HG02798 (cell line): ENCODE measurements at regions not wholly inside any gene's neighbourhood (a gene's known extent, or its start where the extent isn't known, plus 50 kb on each side); places are given as distances from the start of the nearest gene placed in this dataset.
"Not testable (repeated sequence)": the region's sequence is repeated elsewhere in the genome, so short reads cannot be mapped to it uniquely, and the experiment has no call there.

Experiments used
- ATAC-seq: cut with Tn5 transposase; IDR thresholded peaks from one replicate; pipeline ENCODE4 v1.9.1; 2021; ENCODE audit warnings: mild to moderate bottlenecking; ENCODE audit not compliant: unreplicated experiment, poor library complexity

- ATAC-seq: no peak
Observed at GRCh38 chr13:109985871-109986450, 199.6 kb upstream of the IRS2 start.

GRCh38 chr13:109983447-109983846 lies 197.1 kb upstream of the IRS2 start:
- ATAC-seq: no peak

DNA sequence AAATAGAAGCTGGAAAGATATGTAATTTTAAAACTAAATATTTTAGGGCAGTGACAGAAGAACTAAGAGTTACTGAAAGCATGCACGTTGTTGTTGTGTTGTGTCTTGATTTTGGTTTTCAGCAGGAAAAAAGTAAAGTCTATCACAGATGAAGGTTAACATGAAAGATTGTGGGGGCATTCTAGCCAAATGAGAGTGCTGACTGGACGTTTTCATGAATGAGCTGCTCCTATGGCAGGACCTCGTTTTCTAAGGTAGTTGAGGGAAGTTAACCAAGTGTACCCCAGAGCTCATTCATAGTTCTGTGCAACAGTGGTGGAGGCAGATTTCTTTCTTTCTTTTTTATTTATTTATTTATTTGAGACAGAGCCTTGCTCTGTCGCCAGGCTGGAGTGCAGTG lies 194.6 kb upstream of the IRS2 start:
- no peak for ATAC-seq

GRCh38 chr13:109979676-109980075 lies 193.3 kb upstream of the IRS2 start:
- not testable (repeated sequence) for ATAC-seq

GRCh38 chr13:109979228-109979627 lies 192.8 kb upstream of the IRS2 start:
- no peak for ATAC-seq

- ATAC-seq: no peak
Observed at GRCh38 chr13:109977212-109977968, 191.0 kb upstream of the IRS2 start.

- ATAC-seq: no peak
Observed at GRCh38 chr13:109976206-109976997, 190.0 kb upstream of the IRS2 start.

DNA sequence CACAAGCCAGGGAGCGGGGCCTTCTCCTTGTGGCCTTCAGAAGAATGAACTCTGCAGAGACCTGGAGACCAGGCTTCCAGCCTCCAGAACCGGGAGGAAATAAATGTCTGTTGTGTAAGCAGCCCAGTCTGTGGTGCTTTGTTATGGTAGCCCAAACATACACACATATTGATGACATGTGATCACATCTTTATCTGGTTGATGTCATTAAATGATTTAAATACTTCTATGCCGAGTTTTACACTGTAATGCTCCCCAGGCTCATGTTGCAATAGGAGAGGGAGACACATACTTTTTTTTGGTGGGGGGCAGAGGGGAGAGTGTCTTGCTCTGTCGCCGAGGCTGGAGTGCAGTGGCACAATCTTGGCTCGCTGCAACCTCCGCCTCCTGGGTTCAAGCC lies 188.0 kb upstream of the IRS2 start:
- ATAC-seq: no peak

- no peak for ATAC-seq
Observed at GRCh38 chr13:109973279-109973678, 186.9 kb upstream of the IRS2 start.

DNA sequence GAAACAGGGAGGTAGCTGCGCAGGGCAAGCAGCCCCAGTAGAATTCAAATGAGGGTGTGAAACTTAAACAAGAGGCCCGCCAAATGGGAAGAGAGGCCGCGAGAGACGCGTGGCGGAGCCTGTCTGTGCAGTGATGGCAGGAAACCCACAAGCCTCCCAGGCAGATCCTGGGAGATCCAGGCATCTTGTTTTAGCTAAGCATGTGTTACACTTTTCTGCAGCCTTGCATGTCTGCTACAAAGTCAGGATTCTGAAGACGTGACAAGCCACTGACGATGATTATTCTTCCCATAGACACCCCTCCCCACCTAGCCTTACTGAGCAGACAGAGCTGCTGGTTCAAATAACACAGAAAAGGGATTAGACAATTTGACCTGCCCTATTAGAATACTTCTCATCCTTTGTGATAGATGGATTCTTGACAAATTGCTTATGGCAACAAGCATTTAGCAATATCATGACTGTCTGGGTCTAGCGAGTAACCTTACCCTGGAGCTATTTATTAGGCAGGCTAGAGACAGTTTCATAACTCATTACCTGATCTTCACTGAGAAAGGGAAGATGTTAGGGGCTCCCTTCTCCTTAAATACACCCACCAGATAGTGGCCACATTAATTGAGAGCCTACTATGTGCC lies 185.2 kb upstream of the IRS2 start:
- ATAC-seq: no peak

GRCh38 chr13:109971006-109971405 lies 184.6 kb upstream of the IRS2 start:
- ATAC-seq: no peak

GRCh38 chr13:109968876-109969577 lies 182.6 kb upstream of the IRS2 start:
- no peak for ATAC-seq

GRCh38 chr13:109963960-109964563 lies 177.7 kb upstream of the IRS2 start:
- ATAC-seq: no peak

DNA sequence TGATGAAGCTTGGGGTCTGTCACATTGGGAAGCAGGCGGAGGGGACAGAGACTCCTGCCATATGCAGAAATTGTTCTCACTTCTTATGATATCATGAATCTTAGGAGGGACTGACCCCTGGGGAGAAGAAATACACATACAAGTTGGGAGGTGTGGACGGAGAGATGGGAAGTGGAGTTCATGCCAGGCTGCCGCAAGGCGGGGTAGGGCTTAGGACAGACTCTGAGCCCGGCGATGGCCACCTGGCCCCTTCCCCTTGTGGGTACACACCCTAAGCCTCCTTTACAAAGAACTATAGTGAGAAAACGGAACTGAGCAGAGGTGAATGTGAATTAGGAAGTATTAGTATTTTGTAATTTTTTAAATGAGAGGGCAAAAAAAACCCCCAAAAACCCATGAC lies 177.0 kb upstream of the IRS2 start:
- ATAC-seq: no peak

- no peak for ATAC-seq
Observed at GRCh38 chr13:109959903-109960302, 173.5 kb upstream of the IRS2 start.

GRCh38 chr13:109957875-109958274 lies 171.5 kb upstream of the IRS2 start:
- ATAC-seq: no peak

GRCh38 chr13:109955598-109955997 lies 169.2 kb upstream of the IRS2 start:
- ATAC-seq: no peak

DNA sequence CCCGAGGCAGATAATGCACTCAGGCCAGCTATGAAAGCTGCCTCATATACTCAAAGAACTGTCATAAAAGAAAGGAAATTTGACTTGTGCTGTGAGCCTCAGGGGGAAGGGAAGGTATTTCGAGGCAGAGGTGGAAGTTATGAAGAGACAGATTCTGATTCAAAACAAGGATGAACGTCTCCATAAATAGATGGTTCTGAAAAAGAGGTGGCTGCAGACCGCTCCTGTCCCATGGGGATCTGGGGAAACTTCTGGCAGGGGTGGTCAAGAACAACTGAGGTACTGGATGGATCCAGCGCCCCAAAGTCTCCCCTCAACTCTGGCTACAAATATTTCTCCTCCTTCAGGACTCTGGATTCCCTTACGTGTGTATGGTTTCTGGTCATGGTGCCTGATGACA lies 168.1 kb upstream of the IRS2 start:
- no peak for ATAC-seq

DNA sequence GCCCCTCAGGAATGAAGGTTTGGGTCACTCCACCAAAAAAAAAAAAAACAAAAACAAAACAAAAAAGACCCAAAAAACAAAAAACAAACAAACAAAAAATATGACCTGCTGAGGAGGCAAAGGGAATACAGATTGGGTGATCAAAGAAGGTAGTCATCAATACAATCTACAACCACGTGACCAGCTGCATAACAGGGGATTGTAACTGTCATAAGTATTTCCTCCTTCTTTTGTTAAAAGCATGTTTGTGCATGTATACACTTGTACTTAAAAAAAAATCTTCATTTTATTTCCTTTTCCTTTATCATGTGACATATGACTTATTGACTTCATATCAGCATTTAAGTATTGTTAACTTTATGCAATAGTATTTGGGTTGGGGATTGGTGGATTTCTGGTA lies 165.1 kb upstream of the IRS2 start:
- no peak for ATAC-seq

DNA sequence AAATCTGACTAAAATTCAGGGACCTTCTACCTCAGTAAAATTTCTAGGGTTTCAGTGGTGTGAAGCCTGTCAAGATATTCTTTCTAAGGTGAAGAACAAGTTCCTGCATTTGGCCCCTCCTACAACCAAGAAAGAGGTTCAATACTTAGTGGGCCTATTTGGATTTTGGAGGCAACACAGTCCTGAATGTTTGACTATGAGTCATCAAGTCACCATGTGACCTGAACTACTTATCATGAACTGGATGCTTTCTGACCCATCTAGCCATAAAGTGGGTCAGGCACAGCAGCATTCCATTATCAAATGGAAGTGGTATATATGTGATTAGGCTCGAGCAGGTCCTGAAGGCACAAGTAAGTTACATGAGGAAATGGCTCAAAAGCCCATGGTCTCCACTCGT lies 163.0 kb upstream of the IRS2 start:
- ATAC-seq: no peak
